ENCODE measurements at regions not wholly inside any gene's neighbourhood (a gene's known extent, or its start where the extent isn't known, plus 50 kb on each side); places are given as distances from the start of the nearest gene placed in this dataset.

DNA sequence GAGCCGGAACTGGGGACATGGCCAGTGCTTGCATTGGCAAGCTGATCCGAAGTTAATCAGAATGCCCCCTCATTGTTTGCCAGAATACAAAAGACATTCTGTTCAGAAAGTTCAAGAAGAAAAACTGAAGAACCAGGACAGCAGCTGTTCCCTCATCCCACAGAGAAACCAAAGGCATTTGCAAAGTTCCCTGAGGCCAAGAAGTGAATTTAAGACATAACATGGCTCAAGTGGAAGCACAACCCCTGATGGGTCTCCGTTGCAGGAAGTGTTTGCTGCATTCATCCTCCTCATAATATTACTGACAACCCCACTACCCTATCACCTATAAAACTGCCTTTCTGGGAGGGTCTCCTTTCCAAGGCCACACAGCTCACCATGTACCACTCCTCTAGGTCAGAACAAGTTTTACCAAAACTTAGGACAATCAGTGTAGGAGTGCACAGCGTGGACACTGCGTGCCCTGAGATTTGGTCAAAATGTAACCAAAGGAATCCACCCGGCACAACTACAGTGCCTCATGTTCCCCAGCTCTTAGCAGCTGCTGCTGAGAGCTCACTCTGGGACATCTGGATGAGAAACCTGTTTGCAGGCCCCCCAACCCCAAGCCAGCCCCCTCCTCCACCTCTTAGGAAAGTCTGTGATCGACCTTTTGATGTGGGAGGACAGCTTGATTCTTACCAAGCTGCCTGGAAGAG lies 101.6 kb upstream of the AKIP1 start:
- TF ChIP-seq, protein P1, sequence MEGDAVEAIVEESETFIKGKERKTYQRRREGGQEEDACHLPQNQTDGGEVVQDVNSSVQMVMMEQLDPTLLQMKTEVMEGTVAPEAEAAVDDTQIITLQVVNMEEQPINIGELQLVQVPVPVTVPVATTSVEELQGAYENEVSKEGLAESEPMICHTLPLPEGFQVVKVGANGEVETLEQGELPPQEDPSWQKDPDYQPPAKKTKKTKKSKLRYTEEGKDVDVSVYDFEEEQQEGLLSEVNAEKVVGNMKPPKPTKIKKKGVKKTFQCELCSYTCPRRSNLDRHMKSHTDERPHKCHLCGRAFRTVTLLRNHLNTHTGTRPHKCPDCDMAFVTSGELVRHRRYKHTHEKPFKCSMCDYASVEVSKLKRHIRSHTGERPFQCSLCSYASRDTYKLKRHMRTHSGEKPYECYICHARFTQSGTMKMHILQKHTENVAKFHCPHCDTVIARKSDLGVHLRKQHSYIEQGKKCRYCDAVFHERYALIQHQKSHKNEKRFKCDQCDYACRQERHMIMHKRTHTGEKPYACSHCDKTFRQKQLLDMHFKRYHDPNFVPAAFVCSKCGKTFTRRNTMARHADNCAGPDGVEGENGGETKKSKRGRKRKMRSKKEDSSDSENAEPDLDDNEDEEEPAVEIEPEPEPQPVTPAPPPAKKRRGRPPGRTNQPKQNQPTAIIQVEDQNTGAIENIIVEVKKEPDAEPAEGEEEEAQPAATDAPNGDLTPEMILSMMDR (IDR thresholded peaks at IDR 0.05): no peak
- no peak for TF ChIP-seq POLR2A (IDR thresholded peaks at IDR 0.05)

Measured in right lobe of liver (tissue), 4 donors.